H1 (cell line): ENCODE measurements at regions not wholly inside any gene's neighbourhood (a gene's known extent, or its start where the extent isn't known, plus 50 kb on each side); places are given as distances from the start of the nearest gene placed in this dataset.

Source experiments
- CTCF ChIA-PET: fragments of 300-600 bp; sonication (Branson Sonifier 250); formaldehyde crosslinking; loops from one replicate; lab custom pipeline; 2021; ENCODE audit not compliant: partially characterized antibody; lab: Charles Lee
- POLR2A ChIA-PET: fragments of 300-600 bp; sonication (Branson Sonifier 250); formaldehyde crosslinking; loops from one replicate; lab custom pipeline; 2021; ENCODE audit warnings: inconsistent platforms; ENCODE audit not compliant: partially characterized antibody; lab: Charles Lee
- DNase-seq, 2 experiments: peaks; one replicate each; pipeline versions ENCODE4 v3.0.0 to v3.0.0-alpha.2; 2010 to 2022; ENCODE audit warnings: low spot score in 2 of 2, low read depth in 1 of 2, mixed read lengths in 1 of 2
- FAIRE-seq: peaks from 2 replicates; lab custom pipeline; 2011; peaks lifted over from hg19 to GRCh38; lab: Jason Lieb, UNC
- H2AFZ ChIP-seq: 2 replicates; pipeline ENCODE4 v1.8.1; 2012; ENCODE audit warnings: low read length, inconsistent platforms
- H2AK5ac ChIP-seq: 2 replicates; pipeline ENCODE4 v1.6.1; 2013; ENCODE audit warnings: low read depth, low read length
- H2BK120ac ChIP-seq: replicated peaks from 2 replicates; pipeline ENCODE3; 2013; ENCODE audit warnings: low read depth, low read length, inconsistent platforms
- H2BK12ac ChIP-seq: 2 replicates; pipeline ENCODE4 v1.6.1; 2013; ENCODE audit warnings: low read depth, low read length
- H2BK15ac ChIP-seq: 2 replicates; pipeline ENCODE4 v1.6.1; 2013; ENCODE audit warnings: low read length
- H2BK20ac ChIP-seq: 2 replicates; pipeline ENCODE4 v1.6.1; 2013; ENCODE audit warnings: low read length
- H2BK5ac ChIP-seq: 2 replicates; pipeline ENCODE4 v1.6.1; 2013; ENCODE audit warnings: low read depth, low read length
- H3K14ac ChIP-seq: 2 replicates; pipeline ENCODE4 v1.6.1; 2013; ENCODE audit warnings: inconsistent platforms; ENCODE audit not compliant: insufficient read length
- H3K18ac ChIP-seq: 2 replicates; pipeline ENCODE4 v1.6.1; 2013; ENCODE audit warnings: low read length; ENCODE audit errors: extremely low read depth
- H3K23ac ChIP-seq: 2 replicates; pipeline ENCODE4 v1.6.1; 2013; ENCODE audit warnings: inconsistent platforms; ENCODE audit not compliant: insufficient read length
- H3K23me2 ChIP-seq: 2 replicates; pipeline ENCODE4 v1.6.1; 2013; ENCODE audit warnings: low read depth, low read length
- H3K27ac ChIP-seq: 2 replicates; pipeline ENCODE4 v1.6.1; 2011; ENCODE audit warnings: low read depth, low read length, inconsistent platforms
- H3K27me3 ChIP-seq, 4 experiments: replicated peaks in 1 of 4; 1 replicate in 1 of 4; 2 replicates in 3 of 4; pipeline versions ENCODE4 v1.6.1 to v1.8.1; 2011 to 2013; ENCODE audit warnings: low read length in 3 of 4, mild to moderate bottlenecking in 3 of 4, inconsistent platforms in 2 of 4, mixed read lengths in 2 of 4, moderate library complexity in 1 of 4; ENCODE audit not compliant: control insufficient read depth in 3 of 4, insufficient read depth in 3 of 4; ENCODE audit errors: extremely low read depth in 1 of 4
- H3K36me3 ChIP-seq, 4 experiments: 2 replicates each; pipeline versions ENCODE4 v1.6.1 to v1.8.1; 2011 to 2013; ENCODE audit warnings: mild to moderate bottlenecking in 4 of 4, low read length in 3 of 4, moderate library complexity in 2 of 4, control low read depth in 1 of 4, inconsistent platforms in 1 of 4; ENCODE audit not compliant: insufficient read depth in 4 of 4, control insufficient read depth in 2 of 4
- H3K4ac ChIP-seq: replicated peaks from 2 replicates; pipeline ENCODE3; 2013; ENCODE audit warnings: low read length, low read depth, mixed read lengths, inconsistent platforms; ENCODE audit not compliant: insufficient read length
- H3K4me1 ChIP-seq, 4 experiments: replicated peaks in 1 of 4; 1 replicate in 1 of 4; 2 replicates in 3 of 4; pipeline versions ENCODE4 v1.6.1 to v1.8.1; 2011 to 2013; ENCODE audit warnings: low read length in 3 of 4, inconsistent platforms in 2 of 4, mixed read lengths in 1 of 4; ENCODE audit not compliant: insufficient read depth in 4 of 4, control insufficient read depth in 3 of 4
- H3K4me2 ChIP-seq, 2 experiments: 2 replicates each; pipeline versions ENCODE4 v1.6.1 to v1.8.1; 2011 to 2013; ENCODE audit warnings: low read depth in 2 of 2, low read length in 2 of 2, control low read depth in 1 of 2, inconsistent platforms in 1 of 2, mild to moderate bottlenecking in 1 of 2; ENCODE audit not compliant: insufficient read depth in 1 of 2
- H3K4me3 ChIP-seq, 4 experiments: fragments of 200-600, 300-600 bp in 1 of 4; sonication (generic), shearing (Covaris generic), sonication (Bioruptor Twin) in 1 of 4; 2 replicates each; pipeline versions ENCODE4 v1.5.1 to v1.8.1; 2011 to 2016; ENCODE audit warnings: low read length in 4 of 4, low read depth in 3 of 4, control low read depth in 2 of 4, inconsistent platforms in 2 of 4, mild to moderate bottlenecking in 2 of 4, mixed read lengths in 1 of 4, moderate library complexity in 1 of 4; ENCODE audit not compliant: insufficient read depth in 2 of 4; ENCODE audit errors: extremely low read depth in 1 of 4
- H3K56ac ChIP-seq: replicated peaks from 2 replicates; pipeline ENCODE3; 2013; ENCODE audit warnings: low read depth, mild to moderate bottlenecking, mixed read lengths, low read length, inconsistent platforms; ENCODE audit not compliant: insufficient read length
- H3K79me1 ChIP-seq: 2 replicates; pipeline ENCODE4 v1.6.1; 2013; ENCODE audit warnings: low read depth, low read length, control low read depth
- H3K79me2 ChIP-seq, 2 experiments: 2 replicates each; pipeline versions ENCODE4 v1.6.1 to v1.8.1; 2012 to 2013; ENCODE audit warnings: low read length in 2 of 2, mild to moderate bottlenecking in 2 of 2, inconsistent platforms in 1 of 2; ENCODE audit not compliant: insufficient read depth in 2 of 2, control insufficient read depth in 1 of 2
- H3K9ac ChIP-seq, 4 experiments: replicated peaks in 1 of 4; 1 replicate in 1 of 4; 2 replicates in 3 of 4; pipeline versions ENCODE4 v1.6.1 to v1.8.1; 2011 to 2013; ENCODE audit warnings: low read depth in 3 of 4, low read length in 3 of 4, control low read depth in 2 of 4, mild to moderate bottlenecking in 2 of 4, moderate library complexity in 2 of 4, inconsistent platforms in 1 of 4; ENCODE audit errors: extremely low read depth in 1 of 4
- H3K9me3 ChIP-seq, 2 experiments: 2 replicates each; pipeline versions ENCODE4 v1.6.1 to v1.8.1; 2012 to 2013; ENCODE audit warnings: mild to moderate bottlenecking in 2 of 2, moderate library complexity in 2 of 2, control low read depth in 1 of 2, inconsistent platforms in 1 of 2, low read depth in 1 of 2, low read length in 1 of 2, mixed read lengths in 1 of 2; ENCODE audit not compliant: insufficient read depth in 2 of 2
- H4K20me1 ChIP-seq, 2 experiments: replicated peaks in 1 of 2; 2 replicates each; pipeline versions ENCODE3 to v1.8.1; 2011 to 2013; ENCODE audit warnings: inconsistent platforms in 2 of 2, low read length in 2 of 2, mild to moderate bottlenecking in 1 of 2; ENCODE audit not compliant: insufficient read depth in 2 of 2, control insufficient read depth in 1 of 2
- H4K5ac ChIP-seq: 2 replicates; pipeline ENCODE4 v1.6.1; 2013; ENCODE audit warnings: low read length, low read depth, mixed read lengths, inconsistent platforms; ENCODE audit not compliant: insufficient read length
- H4K8ac ChIP-seq: 2 replicates; pipeline ENCODE4 v1.8.0; 2013; ENCODE audit warnings: mild to moderate bottlenecking, moderate library complexity, low read length, inconsistent platforms; ENCODE audit not compliant: insufficient read depth; ENCODE audit errors: extremely low read depth
- H4K91ac ChIP-seq: replicated peaks from 2 replicates; pipeline ENCODE3; 2013; ENCODE audit warnings: low read length, mixed read lengths, inconsistent platforms; ENCODE audit not compliant: insufficient read length
- BRCA1 ChIP-seq: IDR thresholded peaks from 2 replicates; pipeline ENCODE4 v1.6.1; 2012; ENCODE audit warnings: low read depth, low read length, improper control_type of control experiment
- GABPA ChIP-seq: IDR thresholded peaks from 2 replicates; pipeline ENCODE4 v1.6.1; 2011; ENCODE audit warnings: mild to moderate bottlenecking, low read length, moderate library complexity, borderline replicate concordance; ENCODE audit not compliant: insufficient read depth
- JUN ChIP-seq: IDR thresholded peaks from 2 replicates; pipeline ENCODE4 v1.6.1; 2011; ENCODE audit warnings: low read depth, mild to moderate bottlenecking, improper control_type of control experiment, low read length
- MAX ChIP-seq: IDR thresholded peaks from 2 replicates; pipeline ENCODE4 v1.6.1; 2012; ENCODE audit warnings: inconsistent platforms
- POLR2AphosphoS5 ChIP-seq: IDR thresholded peaks from 2 replicates; pipeline ENCODE4 v1.6.1; 2011; ENCODE audit warnings: low read depth, low read length
- SUZ12 ChIP-seq: fragments of 200-600 bp; sonication (generic); IDR thresholded peaks from 2 replicates; pipeline ENCODE4 v1.6.1; 2012; ENCODE audit warnings: mild to moderate bottlenecking, inconsistent platforms, low read length, moderate library complexity, mixed read lengths
- WGBS, 2 experiments: shearing (Covaris generic) in 1 of 2; methylation state at CpG; one replicate each; pipeline versions ENCODE4 v1.1.6 to v1.1.7; 2013 to 2015; ENCODE audit warnings: low lambda C conversion rate in 2 of 2, mixed read lengths in 2 of 2, inconsistent platforms in 1 of 2, low coverage in 1 of 2, missing lambda C conversion rate in 1 of 2; ENCODE audit not compliant: insufficient replicate concordance in 2 of 2, insufficient coverage in 1 of 2, insufficient read length in 1 of 2; ENCODE audit errors: extremely low coverage in 1 of 2, missing lambda C conversion rate in 1 of 2; 5-methylcytosine and 5-hydroxymethylcytosine counted together

- Histone ChIP-seq H3K23me2 (no peaks in the 10 kb centered on the region), H2BK15ac (no peak overlapping the region), H4K5ac (no peak overlapping the region), H3K79me2 (no peaks in the 10 kb centered on the region), H3K56ac (no peak overlapping the region), H3K4ac (no peak overlapping the region), H3K36me3 (no peaks in the 10 kb centered on the region), H3K27me3 (no peaks in the 10 kb centered on the region), H3K79me1 (no peaks in the 10 kb centered on the region), H4K91ac (no peak overlapping the region), H2BK20ac (no peak overlapping the region), H3K9me3 (no peaks in the 10 kb centered on the region; a peak in 1 of 4 replicates), H3K23ac (no peak overlapping the region), H2AFZ (no peak overlapping the region), H3K4me2 (no peak overlapping the region), H2BK5ac (no peak overlapping the region), H3K4me3 (no peak overlapping the region), H3K9ac (no peak overlapping the region), H3K14ac (no peak overlapping the region), H2BK120ac (no peak overlapping the region), H2AK5ac (no peak overlapping the region), H3K27ac (no peak overlapping the region), H2BK12ac (no peak overlapping the region), H4K8ac (no peak overlapping the region), H3K4me1 (no peaks in the 10 kb centered on the region), H4K20me1 (no peaks in the 10 kb centered on the region), H3K18ac (no peak overlapping the region)
- no peak for DNase-seq
- no peak for TF ChIP-seq SUZ12
- no peak for TF ChIP-seq JUN
- no peak for TF ChIP-seq GABPA
- no peak for TF ChIP-seq BRCA1
- no peak for TF ChIP-seq MAX
- TF ChIP-seq POLR2AphosphoS5: no peak
- CTCF ChIA-PET: no interaction called here
- no peak for FAIRE-seq
- 94% methylated on average over 2 of the region's 2 CpGs; no CpG with 5 or more reads in 1 of the 2 experiments for WGBS, 2 experiments
- POLR2A ChIA-PET: no interaction called here
Observed at GRCh38 chr3:164521644-164522043, 556.7 kb downstream of the SI start.
